ENCODE measurements at regions not wholly inside any gene's neighbourhood (a gene's known extent, or its start where the extent isn't known, plus 50 kb on each side); places are given as distances from the start of the nearest gene placed in this dataset.

DNA sequence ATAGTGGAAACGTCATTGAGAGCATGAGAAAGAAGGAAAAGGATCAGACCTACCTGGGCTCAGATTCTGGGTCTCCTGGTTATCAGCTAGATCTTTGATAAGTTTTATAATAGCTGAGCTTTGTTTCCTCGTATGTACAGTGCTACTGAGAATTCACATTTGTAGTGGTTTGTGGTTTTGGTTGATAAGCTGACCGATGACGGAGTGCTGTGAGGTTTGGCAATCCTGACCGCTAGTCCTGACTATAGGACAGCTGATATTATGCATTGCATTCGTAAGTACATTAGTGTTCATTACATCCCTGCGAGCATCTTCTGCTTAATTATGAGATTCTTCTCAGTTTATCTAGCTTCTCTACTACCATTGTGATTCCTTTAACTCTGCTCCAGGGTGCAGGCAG lies 190.7 kb upstream of the SLC27A6 start:
- no peaks in the 10 kb centered on the region for H3K36me3 Mint-ChIP-seq (ENCODE audit: low read depth)
- DNase-seq, result no peak
- H3K9me3 Mint-ChIP-seq, result no peaks in the 10 kb centered on the region
- no peak overlapping the region for H3K27ac Mint-ChIP-seq
- H3K27me3 Mint-ChIP-seq, result no peaks in the 10 kb centered on the region
- peaks cover 13% of the 10 kb centered on the region for H3K4me1 Mint-ChIP-seq (ENCODE audit: low read depth)
- no peak overlapping the region for H3K4me3 Mint-ChIP-seq

DNA sequence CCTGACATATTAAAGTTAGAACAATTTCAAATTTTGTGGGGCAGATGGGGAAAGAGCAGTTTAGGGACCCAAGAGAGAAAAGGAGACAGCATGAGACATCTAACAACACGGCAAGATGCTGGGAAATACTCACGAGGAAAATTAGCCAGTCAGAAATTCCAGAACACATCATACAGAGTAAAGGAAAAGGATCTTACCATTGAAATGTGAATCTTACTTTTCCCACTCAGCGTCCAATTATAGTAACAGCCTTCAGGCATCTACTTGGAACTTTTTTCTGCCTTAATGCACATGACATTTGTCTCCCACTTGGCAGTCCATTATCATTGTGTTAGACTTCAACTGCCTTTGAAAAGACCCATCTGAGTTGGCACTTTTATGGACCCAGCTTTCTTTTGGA lies 189.7 kb upstream of the SLC27A6 start:
- Mint-ChIP-seq H3K27ac (no peak overlapping the region), H3K36me3 (ENCODE audit: low read depth) (no peaks in the 10 kb centered on the region), H3K4me1 (ENCODE audit: low read depth) (peaks cover 13% of the 10 kb centered on the region), H3K9me3 (no peaks in the 10 kb centered on the region), H3K27me3 (no peaks in the 10 kb centered on the region), H3K4me3 (no peak overlapping the region)
- DNase-seq, result no peak

DNA sequence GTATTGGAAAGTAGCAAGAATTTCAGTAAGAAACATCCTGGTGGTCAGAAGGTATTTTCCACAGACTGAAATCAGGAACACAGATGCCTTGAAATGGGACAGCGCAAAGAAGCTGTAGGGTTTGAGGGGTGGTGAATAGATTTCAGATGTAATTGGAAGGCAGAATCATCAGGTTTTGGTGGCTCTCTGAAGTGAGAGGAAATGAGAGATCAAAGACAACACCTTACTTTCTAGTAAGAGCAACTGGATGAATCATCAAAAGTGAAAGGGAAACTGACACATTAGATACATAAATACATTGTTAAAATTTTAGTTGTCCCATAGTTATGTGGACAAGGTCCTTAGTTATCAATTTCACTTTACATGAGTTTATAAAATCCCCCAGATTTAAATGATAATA lies 188.2 kb upstream of the SLC27A6 start:
- Mint-ChIP-seq H3K27ac (no peak overlapping the region), H3K4me3 (no peak overlapping the region), H3K36me3 (ENCODE audit: low read depth) (no peaks in the 10 kb centered on the region), H3K4me1 (ENCODE audit: low read depth) (peaks cover 13% of the 10 kb centered on the region), H3K9me3 (no peaks in the 10 kb centered on the region), H3K27me3 (no peaks in the 10 kb centered on the region)
- DNase-seq, result no peak

DNA sequence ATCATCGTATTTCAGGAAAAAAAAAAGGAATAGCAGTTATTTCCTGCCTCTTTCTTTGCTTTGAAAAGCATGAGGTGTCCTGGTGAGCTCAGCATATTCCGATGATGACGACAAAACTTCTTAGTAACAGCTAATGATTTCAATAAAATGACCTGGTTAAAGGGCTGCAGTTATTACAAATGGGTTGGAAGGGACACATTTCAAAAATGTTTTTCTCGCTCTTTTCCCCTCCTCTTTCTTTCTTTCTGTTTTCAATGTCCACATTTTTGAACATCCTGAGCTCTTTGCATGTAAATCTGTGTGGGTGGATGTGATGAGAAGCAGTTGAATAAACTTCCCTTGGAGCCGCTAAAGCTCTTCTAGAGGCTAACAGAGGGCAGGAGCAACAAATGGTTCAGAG lies 186.8 kb upstream of the SLC27A6 start:
- Mint-ChIP-seq H3K27ac (no peak overlapping the region), H3K36me3 (ENCODE audit: low read depth) (no peaks in the 10 kb centered on the region), H3K4me3 (no peak overlapping the region), H3K4me1 (ENCODE audit: low read depth) (peaks cover 13% of the 10 kb centered on the region), H3K27me3 (no peaks in the 10 kb centered on the region), H3K9me3 (no peaks in the 10 kb centered on the region)
- no peak for DNase-seq

DNA sequence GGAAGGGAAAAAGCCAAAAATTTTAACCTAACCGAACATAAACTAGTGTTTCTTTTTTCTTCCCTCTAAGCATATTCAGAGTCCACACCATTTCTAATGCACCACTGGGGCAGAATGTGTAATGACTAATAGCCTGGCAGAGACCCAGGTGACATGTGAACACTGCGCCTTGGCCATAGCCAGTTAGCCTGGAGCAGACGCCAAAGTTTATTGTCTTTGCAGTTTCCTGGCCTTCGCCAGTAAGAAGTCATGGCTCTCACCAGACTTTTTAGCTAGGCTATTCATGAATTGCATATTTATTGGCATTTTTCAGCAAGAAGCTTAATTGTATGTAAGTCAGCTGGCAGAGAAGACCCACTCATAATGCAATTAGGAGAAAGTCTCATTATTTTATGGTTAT lies 182.8 kb upstream of the SLC27A6 start:
- no peak for DNase-seq

DNA sequence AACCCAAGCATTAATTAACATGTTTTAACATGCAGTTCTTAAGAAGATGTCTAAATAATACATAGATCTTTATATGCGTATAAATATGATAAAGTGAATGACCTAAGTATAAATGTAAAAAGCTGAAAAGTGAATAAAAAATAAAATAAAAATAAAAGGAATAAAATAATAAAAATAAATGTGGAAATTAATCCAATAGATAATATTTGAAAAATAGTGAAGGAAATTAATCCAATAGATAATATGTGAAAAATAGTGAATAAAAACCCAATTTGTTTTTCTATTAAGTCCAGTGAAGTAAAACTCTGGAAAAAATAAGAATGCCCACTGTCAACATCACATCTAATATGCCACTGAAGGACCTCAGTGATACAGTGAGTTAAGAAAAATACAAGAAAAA lies 180.6 kb upstream of the SLC27A6 start:
- Mint-ChIP-seq H3K27ac (no peak overlapping the region), H3K9me3 (peaks cover 3% of the 10 kb centered on the region), H3K4me3 (no peak overlapping the region), H3K27me3 (no peaks in the 10 kb centered on the region), H3K36me3 (ENCODE audit: low read depth) (no peaks in the 10 kb centered on the region), H3K4me1 (ENCODE audit: low read depth) (no peaks in the 10 kb centered on the region)
- no peak for DNase-seq

More for the DNA sequence above, 182.8 kb upstream of the SLC27A6 start:
- H3K4me3 Mint-ChIP-seq, result no peak overlapping the region
- no peaks in the 10 kb centered on the region for H3K9me3 Mint-ChIP-seq
- peaks cover 4% of the 10 kb centered on the region for H3K4me1 Mint-ChIP-seq (ENCODE audit: low read depth)
- no peaks in the 10 kb centered on the region for H3K36me3 Mint-ChIP-seq (ENCODE audit: low read depth)
- no peak overlapping the region for H3K27ac Mint-ChIP-seq
- no peaks in the 10 kb centered on the region for H3K27me3 Mint-ChIP-seq

DNA sequence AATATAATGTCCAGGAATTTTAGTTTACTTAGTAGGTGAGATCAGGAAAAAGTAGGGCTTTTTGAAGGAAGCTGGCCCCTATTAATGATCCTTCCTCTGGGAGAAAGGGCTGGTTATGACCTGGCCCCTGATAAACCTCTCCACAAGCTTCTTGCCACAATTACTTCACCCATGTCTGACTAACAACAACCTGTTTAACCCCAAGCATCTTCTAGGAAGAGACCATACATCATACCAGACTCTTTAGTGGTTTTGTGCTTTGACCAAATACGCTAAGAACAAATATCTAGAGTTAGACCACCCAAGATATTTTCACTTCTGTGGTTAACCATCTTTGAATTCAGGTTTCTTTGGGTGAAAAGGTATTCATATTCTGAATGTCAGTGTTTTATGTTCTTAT lies 174.0 kb upstream of the SLC27A6 start:
- H3K4me1 Mint-ChIP-seq (ENCODE audit: low read depth), result no peaks in the 10 kb centered on the region
- H3K27ac Mint-ChIP-seq, result no peak overlapping the region
- peaks cover 3% of the 10 kb centered on the region for H3K9me3 Mint-ChIP-seq
- no peaks in the 10 kb centered on the region for H3K27me3 Mint-ChIP-seq
- H3K36me3 Mint-ChIP-seq (ENCODE audit: low read depth), result no peaks in the 10 kb centered on the region
- no peak overlapping the region for H3K4me3 Mint-ChIP-seq
- no peak for DNase-seq

DNA sequence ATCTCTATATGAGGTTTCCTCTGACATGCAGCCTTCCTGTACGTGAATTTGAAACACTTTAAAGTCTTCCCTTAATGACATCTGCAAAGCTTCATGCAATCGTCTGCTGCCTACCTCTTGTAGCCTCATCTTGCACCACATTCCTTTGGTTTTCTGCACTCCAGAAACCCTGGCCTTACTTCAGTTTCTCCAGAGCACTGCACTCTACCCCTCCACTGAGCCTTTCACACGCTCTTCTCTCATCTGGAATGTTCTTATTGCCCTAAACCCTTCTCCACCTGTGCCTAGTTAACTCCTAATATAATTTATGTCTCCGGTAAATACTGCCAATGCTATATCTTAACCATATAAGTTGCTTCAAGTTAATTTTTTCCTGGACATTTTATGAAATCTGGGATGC lies 168.8 kb upstream of the SLC27A6 start:
- Mint-ChIP-seq H3K27me3 (no peaks in the 10 kb centered on the region), H3K27ac (no peak overlapping the region), H3K4me3 (no peak overlapping the region), H3K36me3 (ENCODE audit: low read depth) (no peaks in the 10 kb centered on the region), H3K9me3 (no peaks in the 10 kb centered on the region), H3K4me1 (ENCODE audit: low read depth) (no peaks in the 10 kb centered on the region)
- no peak for DNase-seq

DNA sequence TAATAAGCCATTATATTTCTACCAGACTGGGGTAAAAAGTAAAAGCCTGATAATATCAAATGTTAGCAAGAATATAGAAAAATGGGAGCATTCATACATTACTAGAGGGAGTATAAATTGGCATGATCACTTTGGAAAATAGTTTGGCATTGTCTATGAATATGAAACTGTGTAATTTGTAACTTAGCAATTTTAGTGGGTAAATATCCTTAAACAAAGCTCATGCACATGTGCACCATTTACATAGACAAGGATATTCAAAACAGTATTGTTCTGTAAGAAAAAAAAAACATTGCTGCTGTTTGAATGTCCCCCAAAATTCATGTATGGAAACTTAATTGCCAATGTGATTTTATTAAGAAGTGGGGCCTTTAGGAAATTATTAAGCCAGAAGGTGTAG lies 166.4 kb upstream of the SLC27A6 start:
- DNase-seq, result no peak
- Mint-ChIP-seq H3K4me1 (ENCODE audit: low read depth) (no peaks in the 10 kb centered on the region), H3K36me3 (ENCODE audit: low read depth) (no peaks in the 10 kb centered on the region), H3K9me3 (no peaks in the 10 kb centered on the region), H3K27me3 (no peaks in the 10 kb centered on the region), H3K4me3 (no peak overlapping the region), H3K27ac (no peak overlapping the region)

DNA sequence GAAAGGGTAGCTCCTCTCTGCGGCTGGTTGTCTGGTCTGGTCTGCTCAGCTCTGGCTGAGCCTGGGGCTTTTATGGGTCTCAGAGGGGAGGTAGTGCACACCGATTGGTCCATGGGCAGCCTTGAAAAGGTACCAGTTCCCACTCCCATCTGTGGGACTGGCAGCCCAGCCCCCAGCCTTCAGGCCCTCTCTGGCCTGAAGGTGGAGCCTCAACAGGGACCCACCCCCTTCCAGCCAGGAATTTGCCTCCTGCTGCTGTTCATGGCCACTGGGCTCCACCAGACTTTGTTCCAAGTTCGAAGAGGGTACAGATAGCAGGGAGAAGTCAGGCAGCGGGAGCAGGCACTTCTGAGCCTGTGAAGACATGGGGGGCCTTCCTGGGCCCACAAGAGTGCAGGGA lies 165.3 kb upstream of the SLC27A6 start:
- Mint-ChIP-seq H3K4me1 (ENCODE audit: low read depth) (no peaks in the 10 kb centered on the region), H3K36me3 (ENCODE audit: low read depth) (no peaks in the 10 kb centered on the region), H3K27ac (no peak overlapping the region), H3K4me3 (no peak overlapping the region), H3K9me3 (no peaks in the 10 kb centered on the region), H3K27me3 (no peaks in the 10 kb centered on the region)
- no peak for DNase-seq

DNA sequence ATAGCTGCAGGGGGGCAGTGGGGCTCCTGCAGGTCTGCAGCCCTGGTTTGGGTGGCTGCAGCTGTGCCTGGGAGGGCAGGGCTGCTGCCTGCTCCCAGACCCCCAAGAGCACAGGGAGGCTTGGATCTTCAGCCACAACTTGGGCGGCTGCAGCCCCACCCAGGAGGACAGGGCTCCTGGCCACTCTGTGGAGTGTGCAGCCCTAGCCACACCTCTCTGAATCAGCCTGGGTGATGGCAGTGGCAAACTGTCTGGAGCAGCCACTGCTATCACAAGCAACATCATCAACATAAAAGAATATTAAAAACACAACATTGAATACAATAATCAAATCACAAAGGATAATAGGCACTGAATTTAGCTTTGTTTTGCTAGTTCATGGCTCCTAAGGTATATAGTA lies 164.9 kb upstream of the SLC27A6 start:
- Mint-ChIP-seq H3K27me3 (no peaks in the 10 kb centered on the region), H3K36me3 (ENCODE audit: low read depth) (no peaks in the 10 kb centered on the region), H3K4me1 (ENCODE audit: low read depth) (no peaks in the 10 kb centered on the region), H3K27ac (no peak overlapping the region), H3K9me3 (no peaks in the 10 kb centered on the region), H3K4me3 (no peak overlapping the region)
- no peak for DNase-seq

DNA sequence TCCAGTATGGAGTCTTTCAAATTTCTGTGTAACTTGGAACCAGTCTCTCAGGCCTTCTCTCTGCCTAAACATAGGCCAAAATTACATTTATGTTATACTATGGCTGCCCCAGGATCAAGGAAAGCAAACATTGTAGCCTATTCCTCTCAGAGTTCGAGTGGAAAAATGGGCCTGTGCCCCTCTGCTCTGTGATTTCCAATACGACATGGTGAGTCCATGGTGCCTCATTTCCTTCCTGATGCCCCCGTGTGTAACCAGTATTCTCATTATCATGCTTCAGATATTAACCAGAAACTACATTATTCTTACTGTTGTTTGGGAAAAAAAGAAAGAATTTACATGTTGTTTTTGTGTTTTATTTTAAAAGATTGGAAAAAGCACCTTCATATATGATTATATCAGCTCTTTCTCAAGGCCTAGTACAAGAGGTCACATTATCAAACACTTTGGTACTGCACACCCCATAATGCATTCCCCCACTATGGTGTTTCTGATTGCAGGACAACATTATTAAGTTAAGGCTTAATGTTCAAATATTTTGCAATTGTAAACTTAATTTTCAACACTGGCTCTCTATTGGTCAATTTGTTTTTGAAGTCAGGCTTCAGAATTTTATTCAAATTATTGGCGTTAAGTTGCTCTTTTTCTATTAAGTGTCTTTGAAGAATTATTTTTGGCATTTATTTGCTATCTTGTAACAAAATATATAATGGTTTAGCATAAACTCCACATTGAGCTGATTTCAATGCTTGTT lies 151.8 kb upstream of the SLC27A6 start:
- Mint-ChIP-seq H3K27me3 (no peaks in the 10 kb centered on the region), H3K36me3 (ENCODE audit: low read depth) (no peaks in the 10 kb centered on the region), H3K27ac (no peak overlapping the region), H3K9me3 (peaks cover 11% of the 10 kb centered on the region), H3K4me3 (no peak overlapping the region), H3K4me1 (ENCODE audit: low read depth) (no peaks in the 10 kb centered on the region)
- DNase-seq, result no peak

DNA sequence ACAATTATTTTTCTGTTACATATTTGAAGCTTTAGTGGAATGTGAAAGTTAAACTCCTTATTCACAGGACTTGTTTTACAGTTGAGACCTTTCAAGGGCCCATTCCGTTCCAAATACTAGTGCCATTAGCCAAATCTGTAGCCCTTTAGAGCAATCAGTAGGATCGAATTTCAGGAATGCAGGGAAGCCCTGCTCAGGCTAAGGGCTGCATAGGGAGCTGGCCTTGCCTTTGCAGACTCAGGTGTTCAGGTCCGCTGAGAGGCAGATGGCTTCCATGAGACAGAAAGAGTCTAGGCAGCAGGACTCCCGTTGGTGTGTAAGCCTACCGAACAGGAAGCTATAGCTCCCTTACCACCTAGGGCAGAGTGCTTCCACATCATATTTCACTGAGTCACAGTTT lies 150.1 kb upstream of the SLC27A6 start:
- Mint-ChIP-seq H3K36me3 (ENCODE audit: low read depth) (no peaks in the 10 kb centered on the region), H3K4me1 (ENCODE audit: low read depth) (no peaks in the 10 kb centered on the region), H3K27ac (no peak overlapping the region), H3K4me3 (no peak overlapping the region), H3K27me3 (no peaks in the 10 kb centered on the region), H3K9me3 (peaks cover 4% of the 10 kb centered on the region)
- DNase-seq, result no peak

DNA sequence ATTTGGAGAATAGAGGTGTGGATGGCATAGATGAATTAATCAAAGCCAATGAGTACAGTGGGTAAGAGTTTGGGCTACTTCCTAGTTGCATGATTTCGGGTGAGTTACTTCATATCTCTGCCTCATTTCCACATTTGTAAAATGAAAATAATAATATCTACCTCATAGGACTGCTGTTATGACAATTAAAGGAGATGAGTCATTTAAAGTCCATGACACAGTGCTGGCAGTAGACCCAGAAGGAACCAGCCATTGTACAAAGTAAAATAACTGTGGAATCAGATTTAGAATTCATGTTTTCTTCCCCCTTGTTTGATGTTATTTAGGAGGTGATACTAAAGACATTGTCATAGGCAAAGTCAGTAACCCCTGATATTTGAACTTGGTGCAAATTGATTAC lies 139.5 kb upstream of the SLC27A6 start:
- DNase-seq, result no peak
- no peaks in the 10 kb centered on the region for H3K36me3 Mint-ChIP-seq (ENCODE audit: low read depth)
- no peak overlapping the region for H3K27ac Mint-ChIP-seq
- no peak overlapping the region for H3K4me3 Mint-ChIP-seq
- no peaks in the 10 kb centered on the region for H3K27me3 Mint-ChIP-seq
- no peaks in the 10 kb centered on the region for H3K4me1 Mint-ChIP-seq (ENCODE audit: low read depth)
- peaks cover 4% of the 10 kb centered on the region for H3K9me3 Mint-ChIP-seq

DNA sequence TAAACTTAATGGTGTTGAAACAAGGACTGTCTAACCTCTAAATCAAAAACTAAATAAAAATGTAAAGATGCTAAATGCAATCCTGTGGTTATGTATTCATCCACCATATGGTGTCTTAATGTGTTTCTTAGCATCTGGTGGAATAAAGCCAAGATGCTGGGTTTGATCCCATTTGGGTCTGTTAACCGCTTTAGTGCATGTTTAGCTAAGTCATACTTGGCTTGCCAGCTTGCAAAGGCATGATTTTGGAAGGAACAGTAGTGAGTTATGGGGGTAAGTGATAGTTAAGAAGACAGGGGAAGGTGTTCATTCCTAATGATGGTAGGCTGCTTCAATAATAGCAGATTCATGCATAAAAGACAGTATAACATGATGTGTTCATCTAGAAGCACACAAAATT lies 139.0 kb upstream of the SLC27A6 start:
- no peak overlapping the region for H3K4me3 Mint-ChIP-seq
- no peaks in the 10 kb centered on the region for H3K4me1 Mint-ChIP-seq (ENCODE audit: low read depth)
- no peaks in the 10 kb centered on the region for H3K36me3 Mint-ChIP-seq (ENCODE audit: low read depth)
- peaks cover 4% of the 10 kb centered on the region for H3K9me3 Mint-ChIP-seq
- H3K27me3 Mint-ChIP-seq, result no peaks in the 10 kb centered on the region
- no peak for DNase-seq
- H3K27ac Mint-ChIP-seq, result no peak overlapping the region

DNA sequence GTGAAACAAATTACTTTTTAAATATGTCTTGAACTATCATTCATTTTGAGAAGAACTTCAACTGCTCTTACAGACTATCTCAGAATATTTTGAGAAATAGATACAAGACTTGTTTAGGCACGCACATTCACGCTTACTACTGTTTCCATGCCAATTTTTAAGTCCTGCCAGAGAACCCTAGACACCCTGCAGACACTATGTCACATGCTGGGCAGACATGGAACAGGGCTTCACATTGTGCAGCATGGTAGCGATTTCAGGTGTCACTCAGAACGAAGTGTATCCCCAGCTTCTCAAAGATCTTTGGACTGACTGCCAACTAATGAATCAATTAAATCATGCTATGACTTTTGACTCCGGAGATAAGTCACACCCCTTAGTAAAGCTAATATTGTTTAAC lies 128.7 kb upstream of the SLC27A6 start:
- Mint-ChIP-seq H3K4me3 (no peak overlapping the region), H3K9me3 (no peaks in the 10 kb centered on the region), H3K4me1 (ENCODE audit: low read depth) (no peaks in the 10 kb centered on the region), H3K27ac (no peak overlapping the region), H3K27me3 (no peaks in the 10 kb centered on the region), H3K36me3 (ENCODE audit: low read depth) (no peaks in the 10 kb centered on the region)
- DNase-seq, result no peak

Measured in activated T-cell treated with anti-CD3 and anti-CD28 coated beads, Interleukin-2, amount 50 U/mL, for 24 hours (primary cell).